ENCODE measurements at regions not wholly inside any gene's neighbourhood (a gene's known extent, or its start where the extent isn't known, plus 50 kb on each side); places are given as distances from the start of the nearest gene placed in this dataset.

- TF ChIP-seq MED13 (CRISPR knock-in tag; IDR thresholded peaks at IDR 0.05) (no peak), NPAS2 (CRISPR knock-in tag; IDR thresholded peaks at IDR 0.05; ENCODE audit: borderline replicate concordance) (no peak), CHD2 (IDR thresholded peaks at IDR 0.05; ENCODE audit: low read depth, low read length) (no peak), ZNF569 (CRISPR knock-in tag; IDR thresholded peaks at IDR 0.05; ENCODE audit: borderline replicate concordance) (no peak), CBX1 (IDR thresholded peaks at IDR 0.05; ENCODE audit: low read depth) (no peak), NCOA5 (CRISPR knock-in tag; IDR thresholded peaks at IDR 0.05) (no peak), FIP1L1 (IDR thresholded peaks at IDR 0.05; ENCODE audit: borderline replicate concordance, insufficient read depth, low read depth, low read length) (no peak), TP53 (CRISPR knock-in tag; conservative IDR thresholded peaks at IDR 0.05) (no peak), NCOA1 (CRISPR knock-in tag; IDR thresholded peaks at IDR 0.05) (no peak), FOXA1 (IDR thresholded peaks at IDR 0.05) (no peak), FOXA1 (CRISPR knock-in tag; IDR thresholded peaks at IDR 0.05) (no peak), NFIB (CRISPR knock-in tag; IDR thresholded peaks at IDR 0.05; ENCODE audit: borderline replicate concordance) (no peak), ZNF552 (CRISPR knock-in tag; IDR thresholded peaks at IDR 0.05; ENCODE audit: borderline replicate concordance) (no peak), JUNB (CRISPR knock-in tag; IDR thresholded peaks at IDR 0.05; ENCODE audit: borderline replicate concordance) (no peak)
- TF ChIP-seq, protein P1, sequence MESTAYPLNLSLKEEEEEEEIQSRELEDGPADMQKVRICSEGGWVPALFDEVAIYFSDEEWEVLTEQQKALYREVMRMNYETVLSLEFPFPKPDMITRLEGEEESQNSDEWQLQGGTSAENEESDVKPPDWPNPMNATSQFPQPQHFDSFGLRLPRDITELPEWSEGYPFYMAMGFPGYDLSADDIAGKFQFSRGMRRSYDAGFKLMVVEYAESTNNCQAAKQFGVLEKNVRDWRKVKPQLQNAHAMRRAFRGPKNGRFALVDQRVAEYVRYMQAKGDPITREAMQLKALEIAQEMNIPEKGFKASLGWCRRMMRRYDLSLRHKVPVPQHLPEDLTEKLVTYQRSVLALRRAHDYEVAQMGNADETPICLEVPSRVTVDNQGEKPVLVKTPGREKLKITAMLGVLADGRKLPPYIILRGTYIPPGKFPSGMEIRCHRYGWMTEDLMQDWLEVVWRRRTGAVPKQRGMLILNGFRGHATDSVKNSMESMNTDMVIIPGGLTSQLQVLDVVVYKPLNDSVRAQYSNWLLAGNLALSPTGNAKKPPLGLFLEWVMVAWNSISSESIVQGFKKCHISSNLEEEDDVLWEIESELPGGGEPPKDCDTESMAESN (CRISPR knock-in tag; conservative IDR thresholded peaks at IDR 0.05): no peak
These were observed 92.4 kb upstream of the PPP2R2D start (continued) for GRCh38 chr10:131808370-131808930.
